HG03571 (cell line): ENCODE measurements at regions not wholly inside any gene's neighbourhood (a gene's known extent, or its start where the extent isn't known, plus 50 kb on each side); places are given as distances from the start of the nearest gene placed in this dataset.
A peak's percentile ranks its signal among the peaks of the same experiment; 100 is the strongest.

ENCODE experiments used
- ATAC-seq: cut with Tn5 transposase; IDR thresholded peaks from one replicate; pipeline ENCODE4 v1.9.1; 2021; ENCODE audit not compliant: unreplicated experiment

DNA sequence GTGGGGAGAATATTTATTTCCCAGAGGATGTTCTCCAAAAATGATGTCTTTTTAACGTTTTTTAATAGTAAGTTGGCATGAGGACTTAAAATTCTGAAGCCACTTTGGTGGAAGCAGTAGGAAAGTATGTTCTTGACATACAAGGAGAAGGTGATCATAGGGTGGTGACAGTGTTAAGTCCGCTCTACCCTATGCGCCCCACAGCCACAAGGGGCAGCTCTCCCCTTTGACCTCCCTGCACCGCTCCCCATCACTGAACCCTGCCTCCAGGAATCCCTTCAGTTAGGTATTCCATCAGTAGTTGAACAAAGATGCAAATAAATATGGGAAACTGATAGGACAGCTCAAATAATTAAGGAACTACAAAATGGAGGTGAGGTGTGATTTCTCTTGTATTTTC is 111.4 kb downstream of the PLEKHG1 start:
- no peak for ATAC-seq

DNA sequence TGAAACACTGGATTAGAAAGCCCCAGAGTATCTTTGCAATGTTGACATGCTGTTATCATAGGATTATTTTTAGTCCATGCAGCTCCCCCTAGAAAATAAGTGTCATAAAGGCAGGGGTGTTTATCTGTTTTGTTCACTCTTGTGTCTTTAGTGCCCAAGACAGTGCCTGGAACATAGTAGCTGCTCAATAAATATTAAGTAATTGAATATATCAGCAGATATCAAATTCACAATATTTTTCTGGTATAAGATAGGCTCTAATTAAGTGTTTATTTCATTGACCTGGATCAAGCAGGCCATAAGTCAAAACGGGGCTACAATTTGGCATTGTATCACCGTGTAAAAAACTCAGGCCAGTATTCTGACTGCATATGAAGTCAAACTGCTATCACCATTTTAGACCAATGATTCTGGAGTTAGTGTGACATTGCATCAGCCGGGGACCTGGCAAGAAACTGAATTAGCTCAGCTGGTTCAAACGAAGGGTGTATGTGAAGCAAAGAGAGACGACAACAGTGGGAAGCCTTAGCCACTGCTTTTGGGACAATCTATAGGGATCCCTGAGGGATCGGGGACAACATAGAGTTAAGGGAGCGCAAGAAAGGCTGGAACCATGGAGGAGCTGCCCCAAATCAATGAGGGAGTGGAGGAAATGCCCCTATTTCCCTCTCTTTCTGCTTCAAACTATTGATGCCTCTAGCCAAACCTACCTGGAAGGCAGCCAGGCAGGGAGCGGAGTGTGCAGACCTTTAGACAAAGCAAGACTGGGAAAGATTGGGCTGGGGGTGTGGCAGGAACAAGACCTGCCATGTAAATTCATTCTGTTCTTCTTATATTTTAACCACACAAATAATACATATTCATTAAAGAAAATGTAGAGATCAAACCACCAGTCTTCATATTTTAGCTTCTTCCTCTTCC is 112.2 kb downstream of the PLEKHG1 start:
- no peak for ATAC-seq

DNA sequence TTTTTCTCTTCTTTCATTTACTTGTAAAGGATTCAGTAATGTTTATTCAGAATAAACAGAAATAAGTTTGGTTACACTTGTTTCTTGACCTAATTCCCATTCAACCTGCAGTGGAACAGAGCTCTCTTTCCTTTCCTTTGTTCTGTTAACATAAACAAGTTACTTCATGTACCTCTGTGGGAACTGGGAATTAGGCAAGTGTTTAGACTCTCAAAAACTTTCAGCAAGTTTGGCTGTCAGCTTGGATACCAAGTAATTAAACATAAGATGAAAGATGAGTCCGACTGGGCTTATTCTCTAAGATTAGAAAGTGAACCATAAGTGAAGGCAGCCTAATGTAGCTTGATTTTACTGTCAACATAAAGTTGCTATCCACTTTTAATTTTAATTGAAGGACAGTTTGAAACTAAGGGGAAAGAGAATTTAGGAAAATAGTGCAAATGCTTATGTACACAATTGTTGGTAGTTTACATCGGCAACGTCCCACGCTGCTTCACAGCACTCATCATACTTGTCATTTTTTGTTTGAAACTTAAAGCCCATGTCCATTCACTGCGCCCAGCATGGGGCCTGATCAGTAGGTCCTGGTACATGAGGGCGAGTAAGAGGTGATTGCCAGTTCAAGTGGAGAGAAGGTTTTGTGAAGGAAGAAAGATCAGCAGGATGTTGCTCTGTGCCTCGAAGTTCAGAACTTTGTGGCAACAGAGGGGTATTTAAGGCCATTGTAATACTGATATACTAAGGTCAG is 113.0 kb downstream of the PLEKHG1 start:
- no peak for ATAC-seq

GRCh38 chr6:150713487-150713886 is 113.8 kb downstream of the PLEKHG1 start:
- ATAC-seq = no peak

GRCh38 chr6:150713931-150714330 is 114.2 kb downstream of the PLEKHG1 start:
- ATAC-seq = no peak

DNA sequence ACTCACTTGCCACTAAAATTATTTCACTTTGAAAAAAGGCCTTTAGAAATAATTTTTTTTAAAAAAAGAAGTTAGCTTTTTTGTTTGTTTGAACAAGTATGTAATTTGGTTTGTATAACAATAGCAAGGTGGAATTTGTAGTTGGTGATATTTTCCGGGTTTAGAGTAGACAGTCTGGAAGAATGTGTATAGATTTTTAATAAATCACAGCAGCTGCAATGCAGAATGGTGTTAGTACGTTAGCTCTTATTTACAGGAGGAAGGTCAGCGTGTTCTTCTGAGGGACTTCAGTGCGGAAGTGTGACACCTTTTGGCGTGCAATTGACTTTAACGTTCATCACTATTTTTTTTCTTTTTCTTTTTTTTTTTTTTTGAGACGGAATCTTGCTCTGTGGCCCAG is 115.4 kb downstream of the PLEKHG1 start:
- no peak for ATAC-seq

- no peak for ATAC-seq
Observed at GRCh38 chr6:150717419-150717818, 117.7 kb downstream of the PLEKHG1 start.

GRCh38 chr6:150719099-150719766 is 119.5 kb downstream of the PLEKHG1 start:
- ATAC-seq = no peak

DNA sequence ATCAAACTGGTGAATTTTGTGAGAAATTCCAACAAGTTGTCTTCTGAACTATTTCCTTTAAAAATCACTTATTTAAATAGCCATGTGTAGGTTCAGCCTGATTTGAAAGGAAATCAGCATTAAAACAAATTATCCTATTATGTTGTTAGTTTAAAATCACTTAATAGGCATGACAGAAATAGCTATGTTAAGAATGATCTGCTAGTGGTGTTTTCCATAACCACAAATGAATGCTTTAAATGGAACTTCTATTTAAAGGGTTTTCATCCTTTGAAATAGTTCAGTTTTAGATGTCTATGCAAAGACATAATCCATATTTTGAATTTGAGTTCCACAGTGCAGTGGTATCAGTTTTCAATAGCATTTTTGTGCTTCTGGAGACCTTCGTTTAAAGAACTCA is 120.1 kb downstream of the PLEKHG1 start:
- no peak for ATAC-seq

DNA sequence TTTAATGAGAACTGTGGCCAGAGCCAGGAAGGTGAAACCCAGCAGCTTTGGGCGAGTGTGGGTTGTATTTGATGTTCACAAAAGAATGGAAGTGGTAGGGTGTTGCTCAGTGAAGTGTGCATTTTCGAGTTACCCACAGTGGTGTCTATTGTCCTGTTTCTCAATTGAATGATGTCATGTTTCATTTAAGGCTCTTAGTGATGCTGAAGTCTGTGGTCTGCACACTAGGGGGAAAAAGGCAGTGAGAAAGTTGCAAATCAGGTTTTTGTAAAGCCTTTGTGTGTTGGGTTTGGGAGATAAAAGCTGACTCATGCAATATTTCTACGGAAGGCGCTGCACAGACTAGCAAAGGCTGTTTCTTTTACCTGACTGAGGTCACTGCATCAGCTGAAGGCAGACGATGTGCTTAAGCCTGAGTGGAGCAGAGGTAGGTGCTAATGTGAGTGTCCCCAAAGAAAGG is 121.1 kb downstream of the PLEKHG1 start:
- peak; percentile 98 for ATAC-seq

DNA sequence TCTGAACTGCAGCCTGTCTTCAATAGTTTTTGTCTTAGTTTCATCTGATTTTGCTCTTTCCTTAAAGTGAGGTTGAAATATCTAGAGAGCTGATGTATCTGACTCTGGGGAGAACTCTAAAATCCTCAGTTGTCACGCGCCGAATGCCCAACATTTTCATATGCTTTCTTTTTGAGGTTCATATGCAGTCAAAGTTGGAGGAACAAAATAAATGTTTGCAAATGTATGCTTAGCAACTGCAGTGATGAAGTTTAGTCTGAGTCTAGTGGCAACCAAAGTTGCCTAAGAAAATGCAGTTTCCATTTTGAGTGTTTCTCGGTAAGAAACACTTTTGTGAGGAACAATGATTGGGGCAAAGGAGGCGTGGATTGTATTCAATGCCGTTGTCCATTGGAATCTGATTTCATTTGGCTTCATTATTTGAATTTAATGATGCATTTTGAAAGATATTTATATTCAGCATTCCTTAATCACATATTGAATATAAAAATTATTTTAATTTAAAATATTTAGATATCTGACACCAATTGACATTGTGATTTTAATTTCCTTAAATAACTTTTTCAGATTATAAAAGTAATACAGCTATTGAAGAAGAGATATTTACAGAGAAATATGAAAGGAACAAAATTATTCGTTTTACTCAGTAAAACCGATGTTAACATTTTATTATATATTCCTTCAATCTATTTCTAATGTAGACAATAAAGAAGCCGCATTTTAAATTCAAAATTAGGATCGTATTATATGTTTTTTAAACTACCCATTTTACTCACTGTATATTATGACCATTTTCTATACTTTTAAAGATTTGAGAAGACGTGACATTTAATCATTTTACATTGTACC is 122.0 kb downstream of the PLEKHG1 start:
- no peak for ATAC-seq

GRCh38 chr6:150722614-150723344 is 123.1 kb downstream of the PLEKHG1 start:
- ATAC-seq = no peak

DNA sequence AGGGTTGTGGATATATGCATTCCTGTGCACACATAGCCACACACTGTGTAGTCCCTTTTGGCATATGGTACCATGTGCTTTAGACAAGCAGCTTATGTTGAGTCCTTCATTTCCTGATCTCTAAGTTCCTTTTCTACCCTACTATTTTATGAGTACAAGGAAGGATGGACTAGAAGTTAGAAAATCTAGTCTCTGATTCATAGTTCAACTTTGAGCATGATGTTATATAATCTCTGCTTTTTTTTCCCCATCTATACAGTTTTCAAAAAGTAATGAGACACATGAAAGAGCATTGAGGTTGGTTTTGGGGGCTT is 123.6 kb downstream of the PLEKHG1 start:
- ATAC-seq = no peak

DNA sequence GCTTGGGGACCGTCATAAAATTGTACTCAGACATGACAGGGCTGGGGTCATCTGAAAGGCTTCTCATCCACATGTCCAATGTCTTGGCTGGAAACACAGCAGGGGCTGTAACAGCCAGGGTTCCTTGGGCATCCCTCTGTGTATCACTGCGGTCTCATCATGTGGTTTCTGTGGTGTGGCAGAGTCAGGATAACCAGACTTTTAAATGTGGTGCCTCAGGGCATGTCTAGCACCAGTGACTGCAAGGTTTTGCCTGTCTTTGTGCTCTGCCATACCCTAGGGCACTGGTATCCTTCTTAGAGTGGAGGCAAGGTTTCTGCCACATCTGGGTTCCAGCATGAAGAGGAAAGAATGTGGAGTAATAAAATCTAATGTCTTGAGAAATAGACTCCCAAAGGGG is 124.2 kb downstream of the PLEKHG1 start:
- ATAC-seq = no peak

DNA sequence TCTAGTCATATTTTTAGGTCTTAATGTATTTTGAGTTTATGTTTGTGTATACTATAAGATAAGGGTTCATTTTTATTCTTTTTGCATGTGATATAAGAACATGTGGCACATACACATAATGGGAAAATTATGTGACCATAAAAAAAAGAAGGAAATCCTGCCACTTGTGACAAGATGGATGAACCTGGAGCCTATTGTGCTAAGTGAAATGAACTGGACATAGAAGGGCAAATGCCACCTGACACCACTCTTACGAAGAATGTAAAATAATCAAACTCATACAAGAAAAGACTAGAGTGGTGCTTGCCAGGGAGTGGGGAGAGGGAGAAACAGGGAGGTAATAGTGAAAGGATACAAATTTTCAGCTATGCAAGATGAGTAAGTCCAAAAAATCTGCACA is 126.1 kb downstream of the PLEKHG1 start:
- ATAC-seq = no peak

GRCh38 chr6:150729188-150729748 is 129.6 kb downstream of the PLEKHG1 start:
- no peak for ATAC-seq

DNA sequence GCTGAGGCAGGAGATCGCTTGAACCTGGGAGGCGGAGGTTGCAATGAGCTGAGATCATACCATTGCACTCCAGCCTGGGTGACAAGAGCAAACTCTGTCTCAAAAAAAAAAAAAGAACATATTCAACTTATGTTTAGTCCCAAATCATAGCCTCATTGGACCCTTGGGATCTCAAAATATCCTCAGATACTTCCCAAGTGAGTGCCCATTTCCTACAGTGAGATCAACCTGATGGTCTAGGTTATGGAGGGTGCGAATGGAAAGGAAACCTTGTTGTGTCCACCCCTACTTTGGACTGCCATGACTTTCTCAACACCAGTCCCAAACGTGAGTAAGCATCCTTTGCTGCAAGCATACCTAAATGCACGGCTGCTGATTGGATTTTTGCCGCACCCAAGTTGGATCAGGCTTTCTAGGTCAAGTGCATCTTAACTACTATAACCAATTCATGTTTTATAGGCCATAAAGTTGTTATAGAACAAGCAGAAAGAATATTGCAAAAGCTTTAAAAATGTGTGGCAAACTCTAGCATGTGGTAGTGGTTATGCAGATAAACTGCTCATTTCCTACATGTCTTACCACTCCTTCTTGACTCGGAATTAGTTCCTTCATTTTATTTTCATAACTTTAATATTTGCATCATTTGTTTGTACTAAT is 131.2 kb downstream of the PLEKHG1 start:
- no peak for ATAC-seq

GRCh38 chr6:150732765-150733539 is 132.6 kb upstream of the MTHFD1L start:
- no peak for ATAC-seq

- no peak for ATAC-seq
Observed at GRCh38 chr6:150733726-150734125, 131.8 kb upstream of the MTHFD1L start.
